Esophagus squamous epithelium (tissue), 5 donors: ENCODE measurements at regions not wholly inside any gene's neighbourhood (a gene's known extent, or its start where the extent isn't known, plus 50 kb on each side); places are given as distances from the start of the nearest gene placed in this dataset.

Experiments
- DNase-seq: peaks from one replicate; lab custom pipeline; 2025; lab: John Stamatoyannopoulos, UW
- H3K27ac ChIP-seq, 4 donors: fragments of 200-600 bp; sonication (generic); one replicate each; pipeline ENCODE4 v1.5.1; 2016 to 2019; ENCODE audit warnings: mild to moderate bottlenecking in 1 of 4
- H3K27me3 ChIP-seq, 4 donors: fragments of 200-600 bp; sonication (generic); 1 replicate in 3 of 4; 2 replicates in 1 of 4; pipeline versions ENCODE4 v1.5.1 to v1.6.0; 2017 to 2021; ENCODE audit warnings: antibody characterized with exemption in 1 of 4
- H3K36me3 ChIP-seq, 3 donors: fragments of 200-600 bp; sonication (generic); one replicate each; pipeline ENCODE4 v1.5.1; 2016 to 2019
- H3K4me1 ChIP-seq, 3 donors: fragments of 200-600 bp; sonication (generic); one replicate each; pipeline ENCODE4 v1.5.1; 2017 to 2019
- H3K4me3 ChIP-seq, 4 donors: fragments of 200-600 bp; sonication (generic); 1 replicate in 3 of 4; 2 replicates in 1 of 4; pipeline ENCODE4 v1.5.1; 2016 to 2019; ENCODE audit warnings: mild to moderate bottlenecking in 2 of 4, moderate library complexity in 1 of 4
- H3K9me3 ChIP-seq, 3 donors: fragments of 200-600 bp; sonication (generic); one replicate each; pipeline ENCODE4 v1.5.1; 2016 to 2019
- POLR2A ChIP-seq, 4 donors: fragments of 450-650 bp; IDR thresholded peaks; one replicate each; pipeline ENCODE4 v1.6.1; 2017; ENCODE audit warnings: antibody characterized with exemption in 4 of 4, mild to moderate bottlenecking in 4 of 4, moderate library complexity in 3 of 4
- WGBS, 2 donors: methylation state at CpG; one replicate each; pipeline ENCODE4 v1.1.5; 2018; 5-methylcytosine and 5-hydroxymethylcytosine counted together
- intact Hi-C: fragments of 100-400 bp; cut with DNase I; formaldehyde crosslinking; loops from one replicate; pipeline ENCODE4 v1.15.0; 2022
- TF ChIP-seq, protein P1 (sequence below), 6 experiments: fragments of 450-650 bp in 4 of 6; fragments of 200-600 bp in 2 of 6; sonication (generic) in 2 of 6; IDR thresholded peaks; one replicate each; pipeline ENCODE4 v1.5.1; 2016 to 2019; ENCODE audit warnings: antibody characterized with exemption in 6 of 6, mild to moderate bottlenecking in 4 of 6, moderate library complexity in 4 of 6
- donor health status: DM: yes; HTN: yes; CAD: no.

DNA sequence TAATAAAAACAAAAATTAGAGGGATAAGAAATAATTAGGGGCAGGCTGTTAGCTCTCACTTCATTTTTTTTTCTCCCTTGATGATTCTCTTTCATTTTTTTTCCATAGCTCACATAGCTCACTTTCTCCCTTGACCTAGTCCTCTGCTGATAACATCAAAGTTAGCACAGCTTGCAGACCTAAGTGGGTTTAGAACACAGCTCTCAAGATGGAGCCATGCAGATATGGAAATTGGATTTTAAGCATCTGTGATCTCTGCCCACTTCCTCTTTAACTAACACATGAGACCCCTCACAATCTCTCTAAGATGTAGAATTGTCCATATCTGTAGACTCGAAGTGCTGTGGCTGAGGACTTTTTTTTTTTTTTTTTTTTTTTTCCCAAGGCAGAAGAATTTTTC, 257.1 kb downstream of the SOX4 start:
- H3K27ac ChIP-seq: no peak overlapping the region
- 40 to 67% methylated on average over 1 of the region's 1 CpG for WGBS, 2 donors
- no peaks in the 10 kb centered on the region for H3K27me3 ChIP-seq
- intact Hi-C loops: no loop called here
- H3K4me1 ChIP-seq: peaks cover 0 to 24% (median 0%) of the 10 kb centered on the region in 3 donors
- no peak for TF ChIP-seq POLR2A (IDR thresholded peaks at IDR 0.05)
- TF ChIP-seq, protein P1, sequence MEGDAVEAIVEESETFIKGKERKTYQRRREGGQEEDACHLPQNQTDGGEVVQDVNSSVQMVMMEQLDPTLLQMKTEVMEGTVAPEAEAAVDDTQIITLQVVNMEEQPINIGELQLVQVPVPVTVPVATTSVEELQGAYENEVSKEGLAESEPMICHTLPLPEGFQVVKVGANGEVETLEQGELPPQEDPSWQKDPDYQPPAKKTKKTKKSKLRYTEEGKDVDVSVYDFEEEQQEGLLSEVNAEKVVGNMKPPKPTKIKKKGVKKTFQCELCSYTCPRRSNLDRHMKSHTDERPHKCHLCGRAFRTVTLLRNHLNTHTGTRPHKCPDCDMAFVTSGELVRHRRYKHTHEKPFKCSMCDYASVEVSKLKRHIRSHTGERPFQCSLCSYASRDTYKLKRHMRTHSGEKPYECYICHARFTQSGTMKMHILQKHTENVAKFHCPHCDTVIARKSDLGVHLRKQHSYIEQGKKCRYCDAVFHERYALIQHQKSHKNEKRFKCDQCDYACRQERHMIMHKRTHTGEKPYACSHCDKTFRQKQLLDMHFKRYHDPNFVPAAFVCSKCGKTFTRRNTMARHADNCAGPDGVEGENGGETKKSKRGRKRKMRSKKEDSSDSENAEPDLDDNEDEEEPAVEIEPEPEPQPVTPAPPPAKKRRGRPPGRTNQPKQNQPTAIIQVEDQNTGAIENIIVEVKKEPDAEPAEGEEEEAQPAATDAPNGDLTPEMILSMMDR (IDR thresholded peaks at IDR 0.05): no peak
- no peak overlapping the region for H3K4me3 ChIP-seq
- no peaks in the 10 kb centered on the region for H3K9me3 ChIP-seq
- no peak for DNase-seq
- no peaks in the 10 kb centered on the region for H3K36me3 ChIP-seq

DNA sequence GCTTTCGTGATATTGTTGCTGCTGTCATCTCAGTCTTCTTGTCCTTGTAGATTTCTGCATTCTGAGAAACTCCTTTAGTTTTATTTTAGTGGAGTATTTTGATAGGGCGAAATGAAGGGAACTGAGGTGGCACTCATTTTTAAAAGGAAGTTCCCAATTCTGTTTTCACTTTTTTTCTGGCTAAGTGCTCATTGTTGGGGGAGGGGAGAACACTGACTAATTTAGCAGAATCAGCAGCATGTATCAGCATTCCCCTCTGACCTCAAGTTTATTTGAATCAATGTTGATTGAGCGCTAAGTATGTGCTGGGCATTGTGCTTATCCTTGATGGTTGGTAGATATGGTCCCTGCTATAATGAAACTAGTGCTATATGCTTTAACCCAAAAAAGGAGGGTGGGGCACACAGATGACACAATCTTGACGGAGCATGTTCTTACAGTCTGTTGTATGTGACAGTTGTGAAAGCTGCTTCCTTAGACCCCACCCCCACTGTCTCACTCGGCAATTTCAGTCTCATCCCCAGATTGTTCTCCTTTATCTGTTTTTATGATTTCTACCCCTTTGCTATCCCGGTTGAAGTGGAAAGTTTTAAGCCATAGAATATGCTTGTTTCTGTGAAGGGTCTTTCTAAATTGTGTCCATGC, 262.4 kb downstream of the SOX4 start:
- Histone ChIP-seq H3K27me3 (no peaks in the 10 kb centered on the region), H3K4me3 (no peak overlapping the region), H3K4me1 (peaks cover 0 to 15% (median 9%) of the 10 kb centered on the region in 3 donors), H3K27ac (peak overlapping the region in 1 of 4 donors; percentile 52), H3K9me3 (no peaks in the 10 kb centered on the region), H3K36me3 (no peaks in the 10 kb centered on the region)
- DNase-seq: no peak
- 53 to 55% methylated on average over 6 of the region's 6 CpGs for WGBS, 2 donors
- intact Hi-C loops: no loop called here
- TF ChIP-seq POLR2A (IDR thresholded peaks at IDR 0.05): no peak
- TF ChIP-seq, protein P1 (IDR thresholded peaks at IDR 0.05): no peak

DNA sequence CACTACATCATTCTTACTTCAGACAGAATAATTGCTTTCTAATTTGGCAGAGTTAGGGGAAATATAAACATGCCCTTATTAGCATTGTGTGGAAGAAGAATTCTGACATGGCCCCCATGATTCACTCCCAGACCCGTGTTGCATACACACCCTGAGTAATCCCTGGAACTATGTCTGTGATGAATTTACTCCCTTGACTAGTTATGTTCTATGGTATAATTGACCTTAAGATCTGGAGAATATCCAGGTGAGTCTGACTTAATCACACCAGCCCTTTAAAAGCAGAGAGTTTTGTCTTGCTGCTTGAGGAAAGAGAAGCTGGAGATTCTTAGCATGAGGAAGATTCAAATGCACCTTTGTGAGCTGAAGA, 262.9 kb downstream of the SOX4 start:
- no peak for TF ChIP-seq POLR2A (IDR thresholded peaks at IDR 0.05)
- TF ChIP-seq, protein P1 (IDR thresholded peaks at IDR 0.05): no peak
- Histone ChIP-seq H3K9me3 (no peaks in the 10 kb centered on the region), H3K27ac (peak overlapping the region in 1 of 4 donors; percentile 64), H3K36me3 (no peaks in the 10 kb centered on the region), H3K27me3 (no peaks in the 10 kb centered on the region), H3K4me1 (peaks cover 0 to 15% (median 9%) of the 10 kb centered on the region in 3 donors), H3K4me3 (no peak overlapping the region)
- no peak for DNase-seq
- intact Hi-C loops: no loop called here
- 0% methylated on average over 1 of the region's 1 CpG for WGBS, 2 donors

DNA sequence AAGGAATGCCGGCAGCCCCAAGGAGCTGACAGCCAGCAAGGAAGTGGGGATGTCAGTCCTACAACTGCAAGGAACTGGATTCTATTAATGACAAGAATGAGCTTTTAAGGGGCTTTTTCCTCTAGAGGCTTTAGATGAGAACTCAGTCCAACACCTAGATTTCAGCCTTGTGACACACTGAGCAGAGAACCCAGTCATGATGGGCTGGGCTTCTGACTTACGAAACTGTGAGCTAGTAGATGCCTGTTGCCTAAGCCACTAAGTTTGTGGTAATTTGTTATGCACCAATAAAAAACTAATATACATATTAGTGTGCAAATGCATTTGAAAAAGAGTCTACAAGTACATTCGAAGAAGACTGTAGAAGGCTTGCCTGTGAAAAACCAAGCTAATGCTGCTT, 263.3 kb downstream of the SOX4 start:
- DNase-seq: no peak
- no peaks in the 10 kb centered on the region for H3K9me3 ChIP-seq

DNA sequence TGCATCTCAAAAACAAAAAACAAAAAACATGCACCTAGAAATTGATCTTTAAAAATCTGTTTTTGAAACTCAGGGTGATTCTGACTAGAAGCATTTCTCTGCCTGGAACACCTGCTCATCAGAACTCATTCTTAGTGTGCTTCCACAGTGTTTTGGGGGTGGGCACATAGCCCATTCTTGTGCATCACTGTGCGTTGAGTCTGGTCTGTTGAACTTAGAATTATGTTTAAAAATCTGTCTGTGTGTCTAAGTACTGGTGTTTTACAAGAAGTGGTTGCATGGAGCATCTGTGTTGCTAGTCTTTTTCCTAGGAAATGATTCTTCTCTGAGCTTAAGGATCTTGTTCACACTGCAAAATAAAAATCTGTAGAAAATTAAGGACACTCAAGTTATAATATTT, 264.5 kb downstream of the SOX4 start:
- 88 to 91% methylated on average over 1 of the region's 1 CpG for WGBS, 2 donors
- Histone ChIP-seq H3K27me3 (no peaks in the 10 kb centered on the region), H3K9me3 (no peaks in the 10 kb centered on the region), H3K27ac (no peak overlapping the region), H3K36me3 (no peaks in the 10 kb centered on the region), H3K4me1 (peaks cover 0 to 15% (median 9%) of the 10 kb centered on the region in 3 donors), H3K4me3 (no peak overlapping the region)
- DNase-seq: no peak
- no peak for TF ChIP-seq POLR2A (IDR thresholded peaks at IDR 0.05)
- TF ChIP-seq, protein P1 (IDR thresholded peaks at IDR 0.05): no peak
- intact Hi-C loops: no loop called here

More for the DNA sequence above, 263.3 kb downstream of the SOX4 start:
- intact Hi-C loops: no loop called here
- Histone ChIP-seq H3K4me3 (no peak overlapping the region), H3K27ac (peak overlapping the region in 1 of 4 donors; percentile 64), H3K4me1 (peaks cover 0 to 15% (median 9%) of the 10 kb centered on the region in 3 donors), H3K27me3 (no peaks in the 10 kb centered on the region), H3K36me3 (no peaks in the 10 kb centered on the region)
- TF ChIP-seq, protein P1 (IDR thresholded peaks at IDR 0.05): no peak
- TF ChIP-seq POLR2A (IDR thresholded peaks at IDR 0.05): no peak
- WGBS, 2 donors: 47% methylated on average over 3 of the region's 3 CpGs
